HG02885 (cell line): ENCODE measurements at regions not wholly inside any gene's neighbourhood (a gene's known extent, or its start where the extent isn't known, plus 50 kb on each side); places are given as distances from the start of the nearest gene placed in this dataset.
A peak's percentile ranks its signal among the peaks of the same experiment; 100 is the strongest.
"Not testable (repeated sequence)": the region's sequence is repeated elsewhere in the genome, so short reads cannot be mapped to it uniquely, and the experiment has no call there.

Source experiments
- ATAC-seq: cut with Tn5 transposase; IDR thresholded peaks from one replicate; pipeline ENCODE4 v1.9.1; 2021; ENCODE audit warnings: mild to moderate bottlenecking; ENCODE audit not compliant: unreplicated experiment, poor library complexity

- ATAC-seq = peak; percentile 40
Measured at GRCh38 chr6:141218583-141218982, 914.1 kb upstream of the GJE1 start.

- no peak for ATAC-seq
Measured at GRCh38 chr6:141216726-141217125, 916.0 kb upstream of the GJE1 start.

DNA sequence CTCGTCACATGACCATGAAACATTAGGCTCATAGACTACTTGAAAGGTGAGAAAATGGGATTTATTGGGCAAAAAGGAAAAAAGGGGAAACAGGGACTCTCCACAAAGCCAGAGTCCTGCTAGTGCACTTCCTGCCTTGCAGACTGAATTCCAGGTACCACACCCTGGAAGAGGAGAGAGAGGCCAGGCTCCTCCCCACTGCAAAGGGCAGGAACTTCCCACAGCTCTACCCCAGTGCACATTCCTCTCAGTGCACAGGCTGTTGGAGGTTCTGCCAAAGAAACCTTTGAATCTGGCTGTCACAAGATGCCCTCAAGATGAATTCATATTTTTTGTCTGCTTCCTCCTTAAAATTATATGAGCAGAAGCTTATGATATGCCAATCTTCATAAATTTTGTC, 920.4 kb upstream of the GJE1 start:
- ATAC-seq = no peak

GRCh38 chr6:141211845-141212244, 920.9 kb upstream of the GJE1 start:
- no peak for ATAC-seq

GRCh38 chr6:141210901-141211300, 921.8 kb upstream of the GJE1 start:
- no peak for ATAC-seq

DNA sequence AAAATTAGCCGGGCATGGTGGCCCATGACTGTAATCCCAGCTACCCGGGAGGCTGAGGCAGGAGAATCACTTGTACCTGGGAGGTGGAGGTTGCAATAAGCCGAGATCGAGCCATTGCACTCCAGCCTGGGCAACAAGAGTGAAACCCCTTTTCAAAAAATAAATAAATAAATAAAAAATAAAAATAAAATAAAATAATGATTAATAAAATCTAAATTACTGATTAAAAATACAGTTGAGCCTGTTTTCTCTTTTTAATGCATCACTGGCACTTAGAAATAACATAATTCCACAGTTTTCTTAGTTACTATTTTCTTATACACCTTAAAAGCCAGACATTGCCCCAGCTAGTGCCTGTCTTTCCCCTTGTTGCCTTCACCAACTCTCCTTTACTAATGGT, 922.8 kb upstream of the GJE1 start:
- ATAC-seq = no peak

GRCh38 chr6:141208101-141208500, 924.6 kb upstream of the GJE1 start:
- no peak for ATAC-seq

DNA sequence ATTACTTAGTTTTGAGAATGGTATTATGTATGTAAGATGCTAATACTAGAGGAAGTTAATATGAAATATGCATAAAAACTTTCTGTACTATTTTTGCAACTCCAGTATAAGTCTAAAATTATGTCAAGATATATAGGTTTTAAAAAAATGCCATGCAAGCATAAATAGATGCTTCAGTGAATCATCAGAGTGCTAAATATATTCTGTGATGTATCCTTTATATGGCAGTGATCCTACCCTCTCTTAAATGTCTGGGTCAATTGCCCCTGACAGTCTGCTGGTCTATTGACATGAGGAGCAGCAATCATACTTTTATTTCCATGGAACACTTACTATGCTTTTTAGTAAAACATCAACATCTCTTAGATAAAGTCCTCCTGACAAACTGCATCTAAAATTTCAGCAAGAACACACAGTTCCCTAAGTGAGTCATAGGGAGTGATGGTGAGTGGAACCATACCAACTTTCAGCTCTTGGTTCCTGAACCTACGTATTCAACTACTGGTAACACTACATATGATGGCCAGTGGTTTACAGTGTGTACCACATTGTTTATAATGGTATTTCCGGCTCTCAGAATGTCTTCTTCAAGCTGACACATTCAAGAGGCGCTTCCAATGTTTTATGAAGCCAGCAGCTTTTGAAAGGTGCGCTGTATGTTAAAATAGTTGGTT, 928.7 kb upstream of the GJE1 start:
- no peak for ATAC-seq

DNA sequence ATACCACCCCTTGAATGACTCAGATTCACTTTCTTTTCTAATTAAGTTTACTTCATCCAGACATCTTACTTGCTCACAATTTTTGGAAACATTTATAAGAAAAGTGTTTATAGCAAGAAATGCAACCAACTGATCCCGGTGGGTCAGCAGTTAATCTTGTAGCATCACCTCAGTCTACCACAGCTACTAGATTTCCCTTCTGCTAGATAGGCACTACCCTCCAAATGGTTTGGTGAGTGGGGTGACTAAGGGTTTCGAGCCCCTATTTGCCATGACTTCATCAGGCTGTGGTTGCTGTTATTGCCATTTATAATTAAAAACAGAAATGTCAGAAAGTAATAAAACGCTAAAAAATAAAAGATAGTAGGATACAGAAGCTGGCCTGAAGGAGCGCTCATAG, 930.1 kb upstream of the GJE1 start:
- ATAC-seq = no peak

DNA sequence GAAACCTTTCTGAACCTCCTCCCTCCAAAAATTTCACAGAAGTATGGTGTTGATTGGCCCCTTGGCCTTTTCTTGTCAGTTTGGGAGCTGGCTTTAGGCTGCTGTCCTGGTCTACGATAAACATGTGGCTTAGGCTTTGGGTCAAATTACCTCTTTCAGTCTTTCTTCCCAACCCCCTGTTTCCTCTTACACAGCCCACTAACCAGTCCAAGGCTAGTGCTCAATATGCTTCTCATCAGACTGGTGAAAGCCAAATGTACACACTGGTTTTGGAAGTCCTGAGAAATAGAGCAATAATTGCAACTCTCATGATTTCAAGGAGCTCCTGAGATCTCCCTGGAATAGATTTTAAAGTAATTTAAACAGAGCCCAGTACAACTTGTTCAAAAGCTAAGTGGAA, 933.7 kb upstream of the GJE1 start:
- ATAC-seq = no peak

GRCh38 chr6:141195251-141195832, 937.4 kb upstream of the GJE1 start:
- ATAC-seq = no peak

DNA sequence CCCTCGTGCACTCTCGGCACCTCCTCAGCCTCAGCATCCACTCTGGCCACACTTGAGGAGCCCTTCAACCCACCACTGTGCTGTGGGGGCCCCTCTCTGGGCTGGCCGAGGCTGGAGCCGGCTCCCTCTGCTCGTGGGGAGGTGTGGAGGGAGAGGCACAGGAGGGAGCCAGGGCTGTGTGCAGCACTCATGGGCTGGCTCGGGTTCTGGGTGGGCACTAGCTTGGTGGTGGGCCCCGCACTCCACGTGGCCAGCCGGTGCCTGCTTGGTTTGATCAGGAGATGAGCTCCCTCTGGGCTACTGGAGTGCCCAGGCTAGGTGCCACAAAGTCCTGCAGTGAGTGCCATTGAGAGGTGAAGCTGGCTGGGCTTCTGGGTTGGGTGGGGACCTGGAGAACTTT, 949.4 kb upstream of the GJE1 start:
- ATAC-seq = no peak

DNA sequence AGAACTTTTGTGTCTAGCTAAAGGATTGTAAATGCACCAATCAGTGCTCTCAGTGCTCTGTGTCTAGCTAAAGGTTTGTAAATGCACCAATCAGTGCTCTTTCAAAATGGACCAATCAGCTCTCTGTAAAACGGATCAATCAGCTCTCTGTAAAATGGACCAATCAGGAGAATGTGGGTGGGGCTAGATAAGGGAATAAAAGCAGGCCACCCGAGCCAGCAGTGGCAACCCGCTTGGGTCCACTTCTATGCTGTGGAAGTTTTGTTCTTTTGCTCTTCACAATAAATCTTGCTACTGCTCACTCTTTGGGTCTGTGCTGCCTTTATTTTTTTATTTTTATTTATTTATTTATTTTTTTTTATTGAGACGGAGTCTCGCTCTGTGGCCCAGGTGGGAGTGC, 957.3 kb upstream of the GJE1 start:
- ATAC-seq = not testable (repeated sequence)

- no peak for ATAC-seq
Measured at GRCh38 chr6:141174932-141175331, 957.8 kb upstream of the GJE1 start.

GRCh38 chr6:141173529-141173928, 959.2 kb upstream of the GJE1 start:
- no peak for ATAC-seq

DNA sequence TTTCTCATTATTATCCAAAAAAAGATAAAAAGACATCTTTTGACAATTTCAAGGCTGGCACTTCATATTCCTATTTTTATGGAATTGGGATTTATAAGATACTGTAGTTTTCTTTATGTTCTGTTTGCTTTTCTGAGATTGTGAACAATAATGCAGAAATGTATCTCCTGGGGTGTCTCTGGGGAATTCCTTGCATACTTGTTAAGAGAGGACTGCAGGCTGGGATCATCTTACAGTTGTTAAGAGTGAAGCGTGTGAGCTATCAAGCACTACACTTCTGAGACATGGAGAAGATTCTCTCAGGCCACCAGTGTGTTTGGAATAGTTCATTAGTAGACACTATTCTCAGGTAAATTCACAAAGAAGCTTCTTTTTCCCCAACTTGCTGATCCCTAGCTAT, 963.3 kb upstream of the GJE1 start:
- ATAC-seq = no peak

DNA sequence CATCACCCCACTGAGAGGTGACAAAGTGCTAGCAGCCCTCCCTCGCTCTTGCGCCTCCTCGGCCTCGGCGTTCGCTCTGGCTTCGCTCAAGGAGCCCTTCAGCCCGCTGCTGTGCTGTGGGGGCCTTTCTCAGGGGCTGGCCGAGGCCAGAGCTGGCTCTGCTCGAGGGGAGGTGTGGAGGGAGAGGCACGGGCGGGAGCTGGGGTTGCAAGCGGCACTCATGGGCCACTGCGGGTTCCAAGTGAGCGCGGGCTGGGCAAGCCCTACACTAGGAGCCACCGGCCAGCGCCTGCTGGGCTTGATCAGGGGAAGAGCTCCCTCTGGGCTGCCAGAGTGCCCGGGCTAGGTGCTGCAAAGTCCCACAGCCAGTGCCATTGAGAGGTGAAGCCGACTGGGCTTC, 964.8 kb upstream of the GJE1 start:
- ATAC-seq = no peak

DNA sequence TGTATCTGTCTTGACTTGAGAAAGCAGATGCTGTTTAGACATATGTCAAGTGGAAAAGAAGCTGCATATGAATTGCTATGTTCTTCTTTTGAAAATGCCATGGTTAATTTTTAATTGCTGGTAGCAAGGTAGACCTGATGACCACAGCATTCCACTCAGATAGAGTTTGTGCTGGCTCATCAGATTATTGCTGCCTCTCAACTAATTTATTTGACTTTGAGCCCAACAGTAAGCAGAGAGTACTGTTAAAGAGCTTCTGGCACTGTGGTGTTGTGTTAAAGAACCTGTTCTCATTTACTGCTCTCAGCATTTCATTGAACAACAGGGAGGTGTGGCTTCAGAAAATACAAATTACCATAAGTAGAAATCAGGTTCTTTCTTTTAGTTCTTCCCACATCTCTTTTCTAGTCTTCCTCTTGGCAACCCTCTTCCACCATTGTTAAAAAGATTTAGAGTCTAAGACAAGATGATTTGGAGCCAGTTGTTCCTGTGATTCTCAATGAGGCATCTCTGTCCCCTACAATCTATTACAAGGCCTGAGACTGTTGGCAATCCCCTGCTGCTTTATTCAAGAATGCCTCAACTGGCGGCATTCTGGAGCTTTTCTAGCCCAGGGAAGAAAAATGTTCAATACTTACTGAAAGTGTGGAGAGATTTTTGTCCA, 967.6 kb upstream of the GJE1 start:
- ATAC-seq = no peak

DNA sequence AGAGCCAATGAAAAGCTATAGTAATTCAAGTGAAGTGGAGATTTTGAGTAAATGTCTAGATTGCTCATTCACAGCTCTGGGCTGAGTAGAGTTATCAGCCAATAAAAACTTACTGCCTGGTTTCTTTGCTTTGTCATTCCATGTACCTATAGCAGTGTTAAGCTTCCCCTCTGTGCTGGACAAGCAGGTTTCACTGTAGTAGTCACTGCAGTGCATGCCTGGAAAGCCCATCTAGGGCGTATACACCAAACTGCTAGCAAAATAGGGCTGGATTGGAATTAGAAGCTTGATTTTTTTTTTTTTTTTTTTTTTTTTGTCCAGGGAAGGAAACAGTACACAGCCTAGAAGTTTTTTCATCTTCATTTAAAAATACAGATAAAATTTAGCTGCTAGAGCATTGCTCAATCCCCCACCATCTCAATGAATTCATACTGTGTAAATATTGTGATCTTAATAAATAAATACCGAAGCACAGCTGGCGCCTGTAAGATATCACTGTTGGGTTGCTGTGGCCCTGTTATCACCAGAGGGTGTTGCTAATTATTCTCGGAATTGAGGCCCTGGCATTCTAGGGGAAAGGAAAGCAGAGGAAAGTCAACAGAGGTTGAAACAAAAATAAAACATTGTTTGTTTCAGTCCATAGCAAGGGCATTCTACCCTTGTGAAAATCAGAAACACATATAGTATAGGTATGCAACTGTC, 968.5 kb upstream of the GJE1 start:
- ATAC-seq = no peak

DNA sequence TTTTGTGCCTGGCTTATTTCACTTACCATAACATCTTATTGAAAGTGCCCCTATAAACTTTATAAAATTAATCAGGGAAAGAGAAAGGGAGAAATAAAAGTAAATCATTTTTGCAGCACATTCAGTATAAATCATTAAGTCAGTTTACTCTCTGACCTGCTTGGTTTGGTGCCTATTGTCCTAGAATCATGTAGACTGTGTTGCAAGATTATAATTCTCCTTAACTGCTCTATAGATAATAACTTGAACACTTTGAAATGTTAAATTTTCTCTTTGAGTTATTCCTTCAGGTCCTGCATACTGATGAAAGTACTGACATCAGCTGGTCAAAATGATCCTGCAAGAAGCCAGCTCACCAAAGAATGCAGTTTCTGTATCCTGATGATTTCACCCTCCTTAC, 969.6 kb upstream of the GJE1 start:
- ATAC-seq = no peak

DNA sequence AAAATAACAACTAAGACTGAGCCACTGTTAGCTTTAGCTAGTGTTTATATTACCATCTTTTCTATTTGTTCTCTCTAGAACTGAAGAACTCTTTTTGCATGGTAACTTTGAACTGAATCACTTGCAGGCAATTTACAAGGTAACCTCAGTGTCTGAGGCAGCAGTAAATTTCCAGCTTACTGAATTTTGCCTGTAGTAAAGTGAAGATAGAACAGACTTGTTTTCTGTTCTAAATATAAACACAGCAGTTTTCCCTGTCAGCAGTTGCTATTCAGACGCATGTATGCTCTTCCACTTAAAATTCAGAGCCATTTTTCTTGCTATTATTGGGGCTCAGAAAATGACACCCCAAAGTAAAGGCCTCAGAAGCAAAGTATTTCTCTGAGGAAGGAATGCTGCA, 974.0 kb upstream of the GJE1 start:
- ATAC-seq = no peak
